ENCODE measurements at regions not wholly inside any gene's neighbourhood (a gene's known extent, or its start where the extent isn't known, plus 50 kb on each side); places are given as distances from the start of the nearest gene placed in this dataset.

GRCh38 chr7:41571573-41571972 lies 131.3 kb downstream of the INHBA start:
- intact Hi-C loops (cut with micrococcal nuclease): no loop called here
- no peak overlapping the region for H2AFZ ChIP-seq (ENCODE audit: insufficient read depth, low read depth, low read length, poor library complexity, severe bottlenecking)
- WGBS (ENCODE audit: insufficient coverage): 94% methylated on average over 3 of the region's 5 CpGs
- Mint-ChIP-seq H3K27me3 (ENCODE audit: low read depth in 3 of 3) (no peaks in the 10 kb centered on the region), H3K4me3 (no peak overlapping the region), H3K9me3 (peaks cover 0 to 2% (median 0%) of the 10 kb centered on the region in 7 donors), H3K36me3 (no peaks in the 10 kb centered on the region), H3K4me1 (peaks cover 19% of the 10 kb centered on the region), H3K27ac (no peak overlapping the region)
- no peak overlapping the region for H3K27ac ChIP-seq (ENCODE audit: low read depth in 1 of 2, low read length in 2 of 2)
- H3K4me3 ChIP-seq (replicated peaks in 1 of 3; ENCODE audit: low read depth in 2 of 3, low read length in 3 of 3): no peak overlapping the region
- DNase-seq: no peak
- H3K9ac ChIP-seq (ENCODE audit: insufficient read depth, low read length, poor library complexity, severe bottlenecking): no peak overlapping the region
- no peaks in the 10 kb centered on the region for H3K79me2 ChIP-seq (ENCODE audit: insufficient read depth, low read length)
- no peaks in the 10 kb centered on the region for H3K27me3 ChIP-seq (ENCODE audit: control insufficient read depth in 2 of 2, insufficient read depth in 2 of 2, low read length in 2 of 2)
- no peaks in the 10 kb centered on the region for H4K20me1 ChIP-seq (ENCODE audit: insufficient read depth, low read length)
- no peaks in the 10 kb centered on the region for H3K9me3 ChIP-seq (replicated peaks in 1 of 2; ENCODE audit: control insufficient read depth in 1 of 2, insufficient read depth in 1 of 2, low read length in 2 of 2)
- TF ChIP-seq CTCF (IDR thresholded peaks at IDR 0.05): no peak
- H3K36me3 ChIP-seq (replicated peaks in 1 of 2; ENCODE audit: control insufficient read depth in 1 of 2, insufficient read depth in 2 of 2, low read length in 2 of 2): no peaks in the 10 kb centered on the region
- peaks cover 19% of the 10 kb centered on the region in 2 donors for H3K4me1 ChIP-seq (ENCODE audit: control insufficient read depth in 1 of 2, insufficient read depth in 2 of 2, low read length in 2 of 2)
- no peak overlapping the region for H3K4me2 ChIP-seq (replicated peaks; ENCODE audit: extremely low read depth, low read length, poor library complexity, severe bottlenecking)

GRCh38 chr7:41570766-41571165 lies 132.1 kb downstream of the INHBA start:
- no peaks in the 10 kb centered on the region for H4K20me1 ChIP-seq (ENCODE audit: insufficient read depth, low read length)
- no peak for TF ChIP-seq CTCF (IDR thresholded peaks at IDR 0.05)
- no peaks in the 10 kb centered on the region for H3K36me3 ChIP-seq (replicated peaks in 1 of 2; ENCODE audit: control insufficient read depth in 1 of 2, insufficient read depth in 2 of 2, low read length in 2 of 2)
- Mint-ChIP-seq H3K4me3 (no peak overlapping the region), H3K4me1 (peaks cover 19% of the 10 kb centered on the region), H3K36me3 (no peaks in the 10 kb centered on the region), H3K27ac (peak overlapping the region in 1 of 7 donors; percentile 11), H3K27me3 (ENCODE audit: low read depth in 3 of 3) (no peaks in the 10 kb centered on the region), H3K9me3 (peaks cover 0 to 2% (median 0%) of the 10 kb centered on the region in 7 donors)
- peaks cover 19 to 20% of the 10 kb centered on the region in 2 donors for H3K4me1 ChIP-seq (ENCODE audit: control insufficient read depth in 1 of 2, insufficient read depth in 2 of 2, low read length in 2 of 2)
- WGBS (ENCODE audit: insufficient coverage): no CpG with 5 or more reads among the region's 1 CpG
- intact Hi-C loops (cut with micrococcal nuclease): no loop called here
- no peak overlapping the region for H3K27ac ChIP-seq (ENCODE audit: low read depth in 1 of 2, low read length in 2 of 2)
- no peak overlapping the region for H2AFZ ChIP-seq (ENCODE audit: insufficient read depth, low read depth, low read length, poor library complexity, severe bottlenecking)
- H3K4me3 ChIP-seq (replicated peaks in 1 of 3; ENCODE audit: low read depth in 2 of 3, low read length in 3 of 3): no peak overlapping the region
- H3K9ac ChIP-seq (ENCODE audit: insufficient read depth, low read length, poor library complexity, severe bottlenecking): no peak overlapping the region
- DNase-seq: no peak
- no peaks in the 10 kb centered on the region for H3K9me3 ChIP-seq (replicated peaks in 1 of 2; ENCODE audit: control insufficient read depth in 1 of 2, insufficient read depth in 1 of 2, low read length in 2 of 2)
- no peak overlapping the region for H3K4me2 ChIP-seq (replicated peaks; ENCODE audit: extremely low read depth, low read length, poor library complexity, severe bottlenecking)
- no peaks in the 10 kb centered on the region for H3K79me2 ChIP-seq (ENCODE audit: insufficient read depth, low read length)
- no peaks in the 10 kb centered on the region for H3K27me3 ChIP-seq (ENCODE audit: control insufficient read depth in 2 of 2, insufficient read depth in 2 of 2, low read length in 2 of 2)

Data from CD14-positive monocyte (primary cell).